Hepatocyte (in vitro differentiated cells): ENCODE measurements at regions not wholly inside any gene's neighbourhood (a gene's known extent, or its start where the extent isn't known, plus 50 kb on each side); places are given as distances from the start of the nearest gene placed in this dataset.

Experiments used
- EZH2 ChIP-seq: fragments of 200-600 bp; sonication (generic); IDR thresholded peaks from 2 replicates; pipeline ENCODE4 v1.6.1; 2016; ENCODE audit warnings: antibody characterized with exemption, mild to moderate bottlenecking, borderline replicate concordance
- EZH2phosphoT487 ChIP-seq: fragments of 200-600 bp; sonication (generic); IDR thresholded peaks from one replicate; pipeline ENCODE4 v1.6.1; 2018; ENCODE audit warnings: antibody characterized with exemption, mild to moderate bottlenecking, low read depth, moderate library complexity; ENCODE audit not compliant: unreplicated experiment, severe bottlenecking
- TF ChIP-seq, protein P1 (sequence below): fragments of 200-600 bp; sonication (generic); IDR thresholded peaks from 2 replicates; pipeline ENCODE4 v1.5.1; 2016; ENCODE audit warnings: antibody characterized with exemption, mild to moderate bottlenecking; ENCODE audit not compliant: poor library complexity

DNA sequence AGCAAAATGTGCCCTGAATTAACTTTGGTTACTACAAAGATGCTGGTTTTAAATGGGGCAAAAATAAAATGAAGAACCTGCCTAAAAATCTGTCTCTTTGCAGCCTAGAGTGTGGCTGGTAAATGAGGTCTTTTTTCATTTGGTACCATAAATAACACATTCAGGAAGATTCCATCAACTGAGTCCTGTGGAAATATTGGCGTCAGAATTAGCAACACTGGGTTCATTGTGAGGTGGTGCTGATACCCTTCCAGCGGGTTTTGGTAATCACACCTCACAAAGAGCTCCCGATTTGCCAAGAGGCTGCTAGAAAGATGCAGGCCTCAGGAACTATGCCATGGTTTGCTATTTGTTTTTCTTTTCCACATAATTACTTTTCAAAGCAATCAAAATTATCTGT, 55.3 kb downstream of the FAM50B start:
- TF ChIP-seq, protein P1, sequence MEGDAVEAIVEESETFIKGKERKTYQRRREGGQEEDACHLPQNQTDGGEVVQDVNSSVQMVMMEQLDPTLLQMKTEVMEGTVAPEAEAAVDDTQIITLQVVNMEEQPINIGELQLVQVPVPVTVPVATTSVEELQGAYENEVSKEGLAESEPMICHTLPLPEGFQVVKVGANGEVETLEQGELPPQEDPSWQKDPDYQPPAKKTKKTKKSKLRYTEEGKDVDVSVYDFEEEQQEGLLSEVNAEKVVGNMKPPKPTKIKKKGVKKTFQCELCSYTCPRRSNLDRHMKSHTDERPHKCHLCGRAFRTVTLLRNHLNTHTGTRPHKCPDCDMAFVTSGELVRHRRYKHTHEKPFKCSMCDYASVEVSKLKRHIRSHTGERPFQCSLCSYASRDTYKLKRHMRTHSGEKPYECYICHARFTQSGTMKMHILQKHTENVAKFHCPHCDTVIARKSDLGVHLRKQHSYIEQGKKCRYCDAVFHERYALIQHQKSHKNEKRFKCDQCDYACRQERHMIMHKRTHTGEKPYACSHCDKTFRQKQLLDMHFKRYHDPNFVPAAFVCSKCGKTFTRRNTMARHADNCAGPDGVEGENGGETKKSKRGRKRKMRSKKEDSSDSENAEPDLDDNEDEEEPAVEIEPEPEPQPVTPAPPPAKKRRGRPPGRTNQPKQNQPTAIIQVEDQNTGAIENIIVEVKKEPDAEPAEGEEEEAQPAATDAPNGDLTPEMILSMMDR: no peak
- TF ChIP-seq EZH2phosphoT487: no peak
- no peak for TF ChIP-seq EZH2
